HG02759 (cell line): ENCODE measurements at regions not wholly inside any gene's neighbourhood (a gene's known extent, or its start where the extent isn't known, plus 50 kb on each side); places are given as distances from the start of the nearest gene placed in this dataset.

Experiments used
- ATAC-seq: cut with Tn5 transposase; IDR thresholded peaks from one replicate; pipeline ENCODE4 v1.9.1; 2021; ENCODE audit warnings: mild to moderate bottlenecking, moderate library complexity; ENCODE audit not compliant: unreplicated experiment

DNA sequence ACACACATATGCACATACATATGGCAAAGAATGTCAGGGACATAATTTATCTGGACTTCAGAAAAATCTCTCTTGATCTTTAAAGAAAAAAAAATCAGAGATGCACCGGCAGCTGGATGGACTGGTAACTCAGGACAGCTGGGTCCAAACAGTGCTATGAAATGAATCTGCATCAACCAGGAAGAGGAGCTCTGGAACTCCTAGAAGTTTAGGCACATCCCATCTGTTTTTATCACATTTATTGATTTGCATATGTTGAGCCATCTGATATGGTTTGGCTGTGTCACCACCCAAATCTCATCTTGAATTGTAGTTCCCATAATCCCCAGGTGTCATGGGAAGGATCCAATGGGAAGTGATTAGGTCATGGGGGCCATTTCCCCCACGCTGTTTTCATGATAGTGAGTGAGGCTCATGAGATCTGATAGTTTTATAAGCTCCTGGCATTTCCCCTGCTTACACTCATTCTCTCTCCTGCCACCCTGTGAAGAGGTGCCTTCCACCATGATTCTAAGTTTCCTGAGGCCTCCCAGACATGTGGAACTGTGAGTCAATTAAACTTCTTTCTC lies 87.7 kb upstream of the AKIP1 start:
- no peak for ATAC-seq

DNA sequence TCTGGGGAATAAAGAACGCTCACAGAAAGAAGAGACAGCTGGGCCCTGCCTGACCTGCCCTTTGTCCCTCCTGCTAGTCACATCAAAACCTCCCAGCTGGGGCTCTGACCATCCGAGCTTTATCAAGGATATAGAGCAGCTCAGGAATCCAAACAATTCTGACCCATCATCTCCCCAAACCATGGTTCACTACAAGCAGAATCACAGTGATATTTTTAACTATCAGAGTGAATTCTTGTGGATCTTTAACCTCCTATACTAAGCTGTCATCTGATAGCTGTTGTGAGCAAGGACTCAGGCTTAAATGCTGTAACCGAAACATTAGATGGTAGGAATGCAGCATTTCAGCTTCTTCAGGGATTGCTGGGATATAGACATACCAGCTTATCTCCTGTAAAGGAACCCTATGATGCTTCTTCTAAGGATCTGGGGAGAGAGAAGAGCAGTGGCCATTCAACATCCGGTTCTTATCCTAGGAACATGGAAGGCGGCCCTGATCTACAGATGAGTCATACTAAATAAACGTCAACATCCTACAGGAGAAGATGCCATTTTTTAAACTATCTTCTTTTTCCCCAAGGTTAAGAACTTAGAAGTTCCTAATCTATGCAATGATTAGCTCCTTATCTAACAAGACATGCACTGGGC lies 84.7 kb upstream of the AKIP1 start:
- no peak for ATAC-seq

DNA sequence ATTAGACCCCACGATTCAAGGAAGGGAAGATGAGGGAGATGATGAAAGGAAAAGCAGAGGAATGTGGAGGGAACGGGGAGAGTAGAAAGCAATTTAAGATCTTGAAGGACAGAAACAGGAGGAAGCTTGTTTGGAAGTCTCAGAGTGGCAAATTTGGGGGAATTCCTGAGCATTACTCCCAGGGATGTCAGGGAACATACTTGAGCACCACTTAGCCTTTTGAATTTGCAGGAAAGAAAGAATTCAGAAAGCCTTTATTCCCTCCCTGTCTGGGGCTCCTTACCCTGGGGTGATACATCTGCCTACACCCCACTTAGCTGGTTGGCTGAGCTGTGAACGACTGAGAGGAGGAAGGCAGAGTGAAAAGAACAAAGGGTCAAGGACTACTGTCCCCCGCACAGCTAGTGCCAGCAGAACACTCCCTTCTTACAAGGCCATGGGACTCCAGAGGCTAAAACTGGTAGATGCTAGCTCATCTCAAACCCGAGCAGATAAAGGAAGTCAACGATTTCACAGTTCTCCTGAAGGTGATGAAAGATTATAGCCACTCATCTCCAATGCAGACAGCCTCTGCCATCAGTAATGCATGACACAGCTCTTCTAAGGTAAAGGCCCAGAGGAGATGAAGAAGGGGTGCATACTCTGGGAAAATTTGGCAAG lies 84.0 kb upstream of the AKIP1 start:
- ATAC-seq: no peak

DNA sequence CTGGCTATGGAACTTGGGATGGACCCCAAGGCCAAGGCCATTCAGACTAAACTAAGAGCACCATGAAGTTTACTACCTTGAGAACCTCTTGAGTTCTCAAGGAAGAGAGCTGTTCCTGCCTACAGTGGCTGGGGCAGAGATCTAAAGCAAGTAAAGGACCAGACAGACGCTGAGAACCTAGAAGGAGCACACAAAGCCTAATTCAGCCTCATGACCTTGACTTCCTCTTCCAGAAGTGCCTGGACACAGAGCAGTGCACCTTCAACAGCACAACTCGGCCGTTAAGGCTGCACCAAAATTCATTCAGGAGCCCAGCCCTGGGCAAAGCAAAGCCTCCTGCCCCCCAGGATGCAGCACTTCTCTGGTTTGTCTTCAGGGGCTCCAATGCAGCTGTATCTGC lies 82.9 kb upstream of the AKIP1 start:
- no peak for ATAC-seq

DNA sequence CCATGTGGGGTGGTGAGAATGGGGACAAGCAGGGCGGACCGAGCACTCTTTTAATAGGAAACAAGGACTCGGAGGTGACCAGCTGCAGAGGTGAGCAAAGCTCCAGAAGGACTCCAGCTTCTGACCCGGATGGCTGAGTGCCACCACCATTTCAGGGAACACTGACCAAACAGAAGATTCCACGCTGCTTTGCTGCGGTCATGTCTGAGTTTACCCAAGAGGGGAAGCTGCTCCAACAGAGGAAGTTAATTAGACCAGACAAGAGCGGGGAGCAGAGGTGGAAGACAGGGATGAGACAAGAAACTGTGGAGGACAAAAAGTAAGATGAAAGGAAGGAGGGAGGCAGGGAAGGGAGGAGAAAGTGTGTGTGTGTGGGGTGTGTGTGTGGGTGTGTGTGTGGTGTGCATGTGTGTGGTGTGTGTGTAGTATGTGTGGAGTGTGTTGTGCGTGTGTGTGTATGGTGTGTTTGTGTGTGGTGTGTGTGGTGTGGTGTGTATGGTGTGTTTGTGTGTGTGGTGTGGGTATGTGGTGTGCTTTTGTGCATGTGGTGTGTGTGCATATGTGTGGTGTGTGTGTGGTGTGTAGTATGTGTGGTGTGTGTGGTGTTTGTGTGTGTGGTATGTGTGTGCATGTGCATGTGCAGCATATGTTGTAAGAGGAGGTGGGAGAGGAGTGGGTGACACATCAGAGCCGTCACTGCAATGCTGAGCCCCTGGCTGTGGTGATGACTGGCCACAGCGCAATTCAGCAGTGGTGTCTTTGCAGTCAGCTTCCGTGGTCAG lies 82.2 kb upstream of the AKIP1 start:
- ATAC-seq: no peak

DNA sequence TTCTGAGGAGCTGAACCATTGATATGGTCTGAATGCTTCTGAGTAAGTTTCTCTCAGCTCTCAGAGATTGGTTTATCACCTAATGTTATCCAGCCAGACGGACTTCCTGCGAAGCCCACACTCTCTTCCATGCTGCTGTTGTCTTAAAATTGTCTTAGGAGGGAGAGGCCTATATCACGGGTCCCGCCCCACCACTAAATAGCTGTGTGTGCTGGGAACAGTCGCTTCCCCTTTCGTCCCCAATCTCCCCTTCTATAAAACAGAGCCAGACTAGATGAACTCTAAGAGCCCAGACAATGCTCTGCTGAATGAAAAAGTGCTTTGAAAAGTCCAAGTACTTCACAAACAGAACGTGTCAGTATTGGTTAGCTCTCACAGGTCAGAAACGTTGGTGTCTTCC lies 81.4 kb upstream of the AKIP1 start:
- no peak for ATAC-seq

DNA sequence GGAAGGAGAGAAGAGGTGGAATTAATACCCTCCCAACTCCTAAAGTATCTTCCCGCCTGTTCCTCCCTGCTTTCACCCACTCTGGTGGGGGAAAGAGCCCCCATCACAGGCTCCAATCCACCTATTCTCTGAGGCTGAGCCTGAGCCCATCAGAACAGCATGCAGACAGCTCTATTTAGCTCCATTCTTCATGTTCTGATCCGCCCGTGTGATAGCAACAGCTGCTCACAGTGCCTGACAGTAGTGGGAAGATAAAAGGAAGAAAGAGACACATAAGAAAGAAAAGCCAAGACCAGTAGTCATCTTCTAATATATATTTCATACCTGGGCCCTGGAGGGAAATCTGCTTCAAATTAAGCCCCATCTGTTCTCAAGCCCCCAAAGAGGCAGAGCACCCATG lies 80.3 kb upstream of the AKIP1 start:
- no peak for ATAC-seq

DNA sequence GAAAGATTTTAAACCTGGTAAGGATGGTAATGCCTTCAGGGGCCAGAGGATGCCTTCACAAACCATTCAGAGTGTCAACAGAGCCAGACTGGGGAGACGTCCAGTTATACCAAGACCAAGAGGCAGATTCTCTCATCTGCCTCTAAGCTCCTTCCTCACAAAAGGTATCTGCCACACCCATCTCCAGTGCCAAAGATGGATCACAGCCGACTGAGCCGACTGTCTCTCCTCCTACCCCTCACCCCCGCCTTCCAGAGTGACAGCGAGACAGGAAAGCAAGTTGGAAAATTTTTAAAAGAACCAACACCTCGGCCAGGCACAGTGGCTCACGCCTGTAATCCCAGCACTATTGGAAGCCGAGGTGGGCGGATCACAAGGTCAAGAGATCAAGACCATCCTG lies 79.1 kb upstream of the AKIP1 start:
- ATAC-seq: no peak

DNA sequence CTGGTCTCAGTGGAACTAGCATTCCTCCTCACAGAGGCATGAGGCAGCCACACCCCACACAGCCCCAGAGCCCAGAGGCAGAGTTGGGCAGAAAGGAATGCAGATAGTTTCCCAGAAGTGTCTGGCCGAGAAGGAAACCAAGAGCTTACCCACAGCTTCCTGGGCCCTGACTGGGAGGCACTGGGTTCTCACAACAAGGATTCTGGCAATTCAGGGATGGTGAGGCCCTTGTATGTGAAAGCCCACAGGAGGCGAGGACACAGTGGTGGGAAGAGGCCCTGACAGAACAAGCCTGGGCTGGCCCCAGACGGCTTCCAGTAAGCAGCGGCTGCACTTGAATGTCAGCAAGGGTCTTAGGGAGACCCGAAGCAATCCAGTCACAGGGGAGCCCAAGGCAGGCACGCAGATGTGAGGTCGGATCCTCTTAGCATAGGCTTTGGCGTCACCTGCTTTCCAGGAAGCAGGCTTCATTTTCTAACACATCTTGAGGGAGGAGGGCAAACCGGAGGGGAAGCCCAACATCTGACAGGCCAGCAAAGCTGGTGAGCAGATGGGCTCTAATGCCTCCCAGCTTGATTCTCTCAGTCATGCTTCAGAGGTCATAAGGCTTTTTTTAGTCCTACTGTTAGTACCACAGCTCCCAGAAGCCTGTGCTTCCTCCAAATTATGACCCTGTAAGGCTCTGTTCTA lies 78.3 kb upstream of the AKIP1 start:
- ATAC-seq: peak; percentile 93

DNA sequence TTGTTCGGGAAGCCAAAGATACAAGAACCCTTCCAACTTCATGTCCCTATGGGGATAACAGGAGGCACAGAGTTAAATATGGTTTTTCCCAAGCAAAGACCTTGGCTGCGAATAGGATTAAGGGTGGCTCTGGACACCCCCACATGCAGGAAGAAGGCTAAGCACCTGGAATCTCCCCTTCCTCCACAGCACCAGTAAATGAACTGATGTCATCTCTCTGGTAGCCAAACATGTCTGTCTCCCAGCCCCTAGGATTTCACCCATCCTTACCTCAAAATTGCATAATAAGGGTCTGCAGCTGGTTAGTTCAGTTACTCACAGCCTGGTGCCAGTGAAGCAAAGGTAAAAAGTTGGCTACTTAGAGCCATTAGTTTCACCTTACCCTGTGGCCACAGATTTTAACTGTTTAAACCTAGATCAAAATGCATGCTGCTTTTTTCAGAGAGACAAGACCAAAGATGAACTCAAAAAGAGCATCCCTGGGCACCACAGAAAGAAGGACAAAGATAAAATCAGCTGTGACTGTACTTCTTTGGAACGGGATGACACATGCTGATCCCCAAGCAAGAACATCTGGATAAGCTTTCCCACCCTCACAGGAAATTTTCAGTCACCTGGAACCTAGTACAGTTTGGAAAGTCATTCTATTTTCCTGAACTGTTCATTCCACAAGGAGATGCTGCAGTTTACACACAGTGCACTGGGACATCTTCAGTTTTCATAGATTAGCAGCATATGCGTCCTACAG lies 77.2 kb upstream of the AKIP1 start:
- ATAC-seq: no peak

DNA sequence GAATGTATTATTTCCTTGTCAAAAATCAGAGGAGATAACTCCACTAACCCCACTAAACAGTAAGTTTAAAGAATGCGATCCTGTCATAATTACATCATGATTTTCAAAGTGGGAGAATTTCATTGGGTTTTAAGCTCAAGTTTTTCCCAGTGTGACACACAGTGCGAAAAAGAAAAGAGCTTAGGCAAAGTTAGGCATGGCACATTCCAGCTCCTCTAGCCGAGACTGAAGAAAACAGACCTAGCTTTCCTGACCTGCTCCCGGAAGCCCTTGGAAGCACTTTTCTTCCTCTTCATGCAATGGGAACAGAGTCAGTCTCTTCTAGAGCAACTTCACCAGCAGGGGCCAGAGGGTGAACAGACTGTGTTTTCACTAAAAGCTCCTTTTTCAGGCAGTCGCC lies 76.6 kb upstream of the AKIP1 start:
- no peak for ATAC-seq

DNA sequence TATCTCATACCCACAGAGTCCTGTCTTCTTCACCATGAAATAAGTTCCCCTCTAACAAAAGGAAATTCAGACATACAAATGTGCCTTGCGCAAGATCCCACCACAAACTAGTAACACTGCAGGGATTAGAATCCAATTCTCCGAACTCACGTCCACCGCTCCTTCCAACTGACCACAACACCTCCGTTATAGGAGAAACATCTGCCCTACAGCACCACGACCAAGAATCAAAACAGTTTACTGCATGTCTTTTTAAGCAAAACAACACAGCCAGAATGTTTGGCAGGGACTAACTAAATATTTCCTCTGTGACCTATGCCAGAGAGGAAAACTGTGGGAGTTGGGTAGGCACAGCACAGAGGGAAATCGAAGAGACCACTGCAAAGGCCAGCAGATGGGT lies 72.7 kb upstream of the AKIP1 start:
- no peak for ATAC-seq

DNA sequence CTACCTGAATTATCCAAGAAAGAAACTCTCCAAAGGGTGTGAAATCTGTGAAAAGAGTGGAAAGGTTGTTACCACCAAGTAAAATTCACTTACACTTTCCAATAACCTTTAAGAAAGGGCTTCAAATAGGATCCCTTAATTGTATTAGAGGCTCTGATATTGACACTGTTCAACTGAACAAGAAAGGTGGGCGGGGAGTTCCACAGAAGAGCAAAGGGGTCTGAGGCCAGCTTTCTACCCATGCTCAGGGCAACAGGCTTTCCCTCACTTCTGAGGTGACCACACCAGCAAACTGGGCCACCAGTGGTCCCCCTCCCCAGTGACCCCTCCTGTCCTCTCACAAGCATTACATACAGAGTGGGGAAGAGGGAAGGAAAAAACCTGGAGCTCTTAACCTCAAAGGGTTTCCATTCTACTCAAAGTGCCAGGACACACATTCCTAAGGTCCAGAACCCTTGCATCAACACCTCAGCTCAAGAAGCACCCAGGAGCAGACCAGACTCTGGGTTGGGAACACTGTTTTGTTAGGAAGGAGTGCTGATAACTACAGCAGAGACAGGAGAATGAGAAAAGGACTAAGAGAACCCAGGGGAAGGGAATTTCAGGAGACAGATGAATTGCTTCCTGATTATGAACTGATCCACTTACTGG lies 71.6 kb upstream of the AKIP1 start:
- no peak for ATAC-seq

DNA sequence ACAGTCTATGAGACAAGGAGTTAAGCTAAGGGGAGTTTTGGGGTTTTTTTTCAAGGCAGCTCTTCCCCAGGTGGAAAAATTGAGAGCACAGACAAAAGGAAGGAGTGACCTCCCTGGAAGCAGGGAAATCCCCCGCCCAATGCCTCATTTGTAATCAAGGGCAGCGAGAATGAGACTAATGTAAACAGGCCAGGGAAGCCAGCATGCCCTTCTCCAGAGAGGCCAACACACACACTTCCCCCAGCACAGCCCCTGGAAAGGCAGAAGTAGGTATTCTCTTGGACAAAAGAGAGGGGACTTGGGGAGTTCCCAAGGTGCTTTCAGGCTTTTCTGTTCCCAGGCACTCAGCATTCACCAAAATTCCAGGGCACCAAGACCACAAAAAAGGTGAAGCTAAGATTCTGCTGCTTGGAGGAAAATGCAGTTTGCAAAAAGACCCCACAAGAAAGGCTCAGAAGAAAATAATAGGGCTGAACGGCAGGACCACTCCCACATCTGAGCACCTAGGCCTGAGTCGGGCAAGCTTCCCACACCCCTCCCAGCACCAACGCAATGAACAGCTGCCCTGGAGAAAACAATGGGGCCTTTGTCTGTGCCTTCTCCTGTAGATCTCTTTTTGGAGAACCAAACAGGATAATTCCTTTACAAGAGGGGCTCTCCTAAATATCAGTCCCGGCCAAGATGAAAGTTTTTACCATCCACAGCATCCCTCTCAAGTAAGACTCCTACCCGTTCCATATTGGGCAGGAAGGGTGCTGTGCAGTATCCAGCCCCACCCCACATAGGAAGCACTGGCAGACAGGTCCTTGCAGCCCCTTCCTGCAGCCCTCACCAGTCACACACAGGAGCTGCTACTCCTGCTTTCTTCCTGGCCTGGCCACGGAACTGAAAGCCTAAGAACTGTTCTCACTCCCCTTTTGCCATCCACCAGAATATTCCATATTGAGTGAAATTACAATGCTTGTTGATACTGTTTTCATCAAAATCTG lies 70.7 kb upstream of the AKIP1 start:
- ATAC-seq: no peak

DNA sequence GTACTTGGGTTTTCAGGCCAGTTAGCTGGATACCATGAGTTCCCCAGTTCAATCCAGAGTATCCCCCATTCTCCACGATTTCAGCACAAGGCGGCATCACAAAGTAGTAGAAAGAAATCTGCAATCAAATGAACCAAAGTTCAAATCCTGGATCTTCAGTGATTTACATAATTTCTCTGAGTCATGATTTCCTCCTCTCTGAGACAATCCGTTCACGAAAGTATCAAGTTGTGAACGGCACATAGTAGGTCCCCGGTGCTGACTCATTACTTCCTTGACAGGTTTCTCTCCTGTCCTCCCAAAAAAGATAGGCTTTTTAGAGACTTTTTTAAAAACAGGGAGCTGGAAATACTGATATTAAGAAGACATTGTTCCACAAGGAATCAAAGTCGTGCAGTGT lies 69.1 kb upstream of the AKIP1 start:
- ATAC-seq: no peak

DNA sequence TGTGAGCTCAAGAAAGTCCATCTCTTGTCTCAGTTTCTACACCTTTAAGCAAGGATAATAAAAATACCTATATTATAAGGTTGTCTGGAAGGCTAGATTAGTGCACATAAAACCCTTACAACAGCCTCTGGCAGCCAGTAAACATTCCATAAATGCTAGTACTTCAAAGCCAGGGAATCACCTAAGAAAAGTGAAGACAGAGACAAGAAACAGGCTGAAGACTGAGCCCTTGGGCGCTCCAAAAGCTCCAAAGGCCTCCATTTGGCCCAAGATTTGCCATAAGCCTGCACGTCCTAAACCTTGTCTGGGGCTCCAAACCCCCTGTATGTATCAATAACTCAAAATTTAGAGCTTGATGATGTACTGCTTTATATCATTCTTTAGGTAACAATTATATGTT lies 52.2 kb upstream of the AKIP1 start:
- ATAC-seq: no peak
